B cell (primary cell): ENCODE measurements at regions not wholly inside any gene's neighbourhood (a gene's known extent, or its start where the extent isn't known, plus 50 kb on each side); places are given as distances from the start of the nearest gene placed in this dataset.

Source experiments
- CTCF ChIP-seq: fragments of 200-600 bp; IDR thresholded peaks from one replicate; pipeline ENCODE4 v1.8.0; 2022; ENCODE audit warnings: antibody characterized with exemption, mild to moderate bottlenecking
- EZH2 ChIP-seq: IDR thresholded peaks from 2 replicates; pipeline ENCODE4 v1.6.1; 2012; ENCODE audit warnings: borderline replicate concordance, low read depth, mild to moderate bottlenecking, moderate library complexity, low read length; ENCODE audit not compliant: insufficient read depth, poor library complexity, severe bottlenecking

DNA sequence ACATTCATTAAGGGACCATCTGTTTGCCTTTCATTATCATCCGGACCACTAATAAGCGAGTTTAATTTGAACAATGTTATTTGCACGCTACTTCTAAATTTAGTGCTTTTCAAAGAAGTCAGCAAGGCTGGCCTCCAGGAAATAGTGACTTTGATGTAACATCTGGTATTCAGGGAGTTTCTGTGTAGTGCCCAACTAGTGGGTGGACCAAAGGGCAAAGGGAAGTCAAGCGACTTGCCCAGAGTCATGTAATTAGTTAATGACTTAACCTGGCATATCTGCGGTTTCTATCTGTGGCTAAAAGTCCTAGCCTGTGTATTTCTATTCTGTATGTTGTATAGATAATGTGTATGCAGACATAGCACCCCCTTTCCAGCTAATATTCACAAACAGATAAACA lies 56.3 kb upstream of the LCORL start:
- no peak for TF ChIP-seq CTCF
- TF ChIP-seq EZH2: no peak
